ENCODE measurements at regions not wholly inside any gene's neighbourhood (a gene's known extent, or its start where the extent isn't known, plus 50 kb on each side); places are given as distances from the start of the nearest gene placed in this dataset.
A peak's percentile ranks its signal among the peaks of the same experiment; 100 is the strongest.

GRCh38 chr12:74624201-74624600, 86.6 kb downstream of the ATXN7L3B start:
- no peaks in the 10 kb centered on the region for H3K36me3 ChIP-seq (replicated peaks in 1 of 2; ENCODE audit: control insufficient read depth in 1 of 2, insufficient read depth in 2 of 2, low read length in 2 of 2)
- intact Hi-C loops (cut with micrococcal nuclease; ENCODE audit: unreplicated experiment): no loop called here
- ChIA-PET POLR2A (no interaction called here), CTCF (ENCODE audit: low intra/inter-chr PET ratio, low total read pairs) (no interaction called here)
- BruUV-seq (replicated peaks): no TSS peak
- H3K4me1 ChIP-seq (ENCODE audit: insufficient read depth, low read length): no peaks in the 10 kb centered on the region
- no peaks in the 10 kb centered on the region for H3K79me2 ChIP-seq (ENCODE audit: insufficient read depth, low read length)
- in situ Hi-C loops (cut with HindIII; ENCODE audit: extremely low pct_ligation_motif_present, low pct_unique_long_range_greater_than_20kb): no loop called here
- no peak for ATAC-seq
- DNase-seq (ENCODE audit: low spot score): no peak
- no peaks in the 10 kb centered on the region for H3K9me3 ChIP-seq (ENCODE audit: low read length)
- H3K4me3 ChIP-seq (replicated peaks in 1 of 3; ENCODE audit: insufficient read depth in 1 of 3, low read depth in 2 of 3, low read length in 3 of 3): no peak overlapping the region
- FAIRE-seq: no peak
- 1% methylated on average over 3 of the region's 3 CpGs for WGBS (ENCODE audit: low lambda C conversion rate)
- no peak overlapping the region for H2AFZ ChIP-seq (ENCODE audit: low read length)
- H4K20me1 ChIP-seq (ENCODE audit: insufficient read depth, low read length): no peaks in the 10 kb centered on the region
- no peak overlapping the region for H3K4me2 ChIP-seq (ENCODE audit: low read depth, low read length)
- TF ChIP-seq FUBP1 (CRISPR knock-in tag; IDR thresholded peaks at IDR 0.05; ENCODE audit: borderline replicate concordance): no peak
- no peak for TF ChIP-seq GPN1 (CRISPR knock-in tag; IDR thresholded peaks at IDR 0.05; ENCODE audit: borderline replicate concordance)
- TF ChIP-seq ZNF7 (CRISPR knock-in tag; IDR thresholded peaks at IDR 0.05): peak; percentile 68
- no peaks in the 10 kb centered on the region for H3K27me3 ChIP-seq (ENCODE audit: control insufficient read depth in 1 of 2, insufficient read depth in 2 of 2, low read length in 2 of 2)
- no peak overlapping the region for H3K27ac ChIP-seq (ENCODE audit: extremely low read length, insufficient read depth, low read length)
- no peak overlapping the region for H3K9ac ChIP-seq (ENCODE audit: insufficient read depth, low read depth, low read length)

GRCh38 chr12:74626397-74626796, 88.8 kb downstream of the ATXN7L3B start:
- in situ Hi-C loops (cut with HindIII; ENCODE audit: extremely low pct_ligation_motif_present, low pct_unique_long_range_greater_than_20kb): no loop called here
- Histone ChIP-seq H4K20me1 (ENCODE audit: insufficient read depth, low read length) (no peaks in the 10 kb centered on the region), H3K36me3 (replicated peaks in 1 of 2; ENCODE audit: control insufficient read depth in 1 of 2, insufficient read depth in 2 of 2, low read length in 2 of 2) (no peaks in the 10 kb centered on the region), H3K4me1 (ENCODE audit: insufficient read depth, low read length) (no peaks in the 10 kb centered on the region), H3K79me2 (ENCODE audit: insufficient read depth, low read length) (no peaks in the 10 kb centered on the region), H2AFZ (ENCODE audit: low read length) (no peak overlapping the region), H3K27me3 (ENCODE audit: control insufficient read depth in 1 of 2, insufficient read depth in 2 of 2, low read length in 2 of 2) (no peaks in the 10 kb centered on the region), H3K27ac (ENCODE audit: extremely low read length, insufficient read depth, low read length) (no peak overlapping the region), H3K4me3 (replicated peaks in 1 of 3; ENCODE audit: insufficient read depth in 1 of 3, low read depth in 2 of 3, low read length in 3 of 3) (no peak overlapping the region), H3K9ac (ENCODE audit: insufficient read depth, low read depth, low read length) (no peak overlapping the region), H3K9me3 (ENCODE audit: low read length) (no peaks in the 10 kb centered on the region), H3K4me2 (ENCODE audit: low read depth, low read length) (no peak overlapping the region)
- DNase-seq (ENCODE audit: low spot score): no peak
- CTCF ChIA-PET (ENCODE audit: low intra/inter-chr PET ratio, low total read pairs): no interaction called here
- POLR2A ChIA-PET: no interaction called here
- no TSS peak for BruUV-seq (replicated peaks)
- ATAC-seq: no peak
- no peak for FAIRE-seq
- intact Hi-C loops (cut with micrococcal nuclease; ENCODE audit: unreplicated experiment): no loop called here
- TF ChIP-seq ZNF558 (CRISPR knock-in tag; IDR thresholded peaks at IDR 0.05; ENCODE audit: borderline replicate concordance) (no peak), AKAP8 (CRISPR knock-in tag; IDR thresholded peaks at IDR 0.05) (no peak), ERF (CRISPR knock-in tag; IDR thresholded peaks at IDR 0.05) (no peak), ZNF770 (CRISPR knock-in tag; IDR thresholded peaks at IDR 0.05) (no peak), IKZF4 (CRISPR knock-in tag; IDR thresholded peaks at IDR 0.05; ENCODE audit: borderline replicate concordance, low read depth, not compliant biosample characterization) (no peak), MYPOP (CRISPR knock-in tag; IDR thresholded peaks at IDR 0.05) (no peak), TBL1XR1 (IDR thresholded peaks at IDR 0.05; ENCODE audit: borderline replicate concordance, low read length, partially characterized antibody) (no peak), SNAPC2 (CRISPR knock-in tag; IDR thresholded peaks at IDR 0.05) (no peak), TFDP1 (CRISPR knock-in tag; IDR thresholded peaks at IDR 0.05; ENCODE audit: borderline replicate concordance) (no peak)

Data from HepG2 (cell line).